Fibroblast of lung (primary cell): ENCODE measurements at regions not wholly inside any gene's neighbourhood (a gene's known extent, or its start where the extent isn't known, plus 50 kb on each side); places are given as distances from the start of the nearest gene placed in this dataset.

ENCODE experiments used
- CTCF ChIP-seq, 2 donors: IDR thresholded peaks in 1 of 2; conservative IDR thresholded peaks in 1 of 2; 1 replicate in 1 of 2; 2 replicates in 1 of 2; pipeline ENCODE4 v1.5.1; 2011 to 2012; ENCODE audit warnings: low read length in 2 of 2, control low read depth in 1 of 2, inconsistent platforms in 1 of 2, low read depth in 1 of 2, mild to moderate bottlenecking in 1 of 2
- EZH2 ChIP-seq: IDR thresholded peaks from 2 replicates; pipeline ENCODE4 v1.5.1; 2012; ENCODE audit warnings: low read length, control low read depth, mild to moderate bottlenecking; ENCODE audit errors: missing control alignments

- TF ChIP-seq CTCF (conservative IDR thresholded peaks at IDR 0.05 in 1 of 2, IDR thresholded peaks at IDR 0.05 in 1 of 2; ENCODE audit: low read depth in 1 of 2, low read length in 2 of 2) (no peak), EZH2 (no peak)
These were observed 378.8 kb upstream of the SULF2 start for GRCh38 chr20:48164034-48164433.
